Erythroblast (primary cell): ENCODE measurements at regions not wholly inside any gene's neighbourhood (a gene's known extent, or its start where the extent isn't known, plus 50 kb on each side); places are given as distances from the start of the nearest gene placed in this dataset.

Source experiments
- GATA1 ChIP-seq: IDR thresholded peaks from 2 replicates; pipeline ENCODE4 v1.6.1; 2011; ENCODE audit warnings: low read depth, mild to moderate bottlenecking, control low read depth, low read length, moderate library complexity
- POLR2A ChIP-seq: IDR thresholded peaks from 2 replicates; pipeline ENCODE4 v1.6.1; 2011; ENCODE audit warnings: mild to moderate bottlenecking, low read length

- TF ChIP-seq POLR2A (no peak), GATA1 (no peak)
Observed at GRCh38 chr2:207274530-207275189, 108.9 kb upstream of the KLF7 start.
